Fibroblast of lung (primary cell): ENCODE measurements at regions not wholly inside any gene's neighbourhood (a gene's known extent, or its start where the extent isn't known, plus 50 kb on each side); places are given as distances from the start of the nearest gene placed in this dataset.
"Not testable (repeated sequence)": the region's sequence is repeated elsewhere in the genome, so short reads cannot be mapped to it uniquely, and the experiment has no call there.

Source experiments
- DNase-seq, 2 donors: peaks; one replicate each; pipeline versions ENCODE4 v3.0.0 to v3.0.0-alpha.2; 2010; ENCODE audit warnings: low read depth in 2 of 2
- H2AFZ ChIP-seq: 2 replicates; pipeline ENCODE4 v1.5.1; 2012; ENCODE audit warnings: low read length, control low read depth, inconsistent platforms
- H3K27ac ChIP-seq: 2 replicates; pipeline ENCODE4 v1.5.1; 2011; ENCODE audit warnings: low read length, control low read depth; ENCODE audit not compliant: insufficient read depth
- H3K27me3 ChIP-seq: 2 replicates; pipeline ENCODE4 v1.5.1; 2011; ENCODE audit warnings: mild to moderate bottlenecking, low read length; ENCODE audit not compliant: control insufficient read depth, insufficient read depth
- H3K36me3 ChIP-seq: 2 replicates; pipeline ENCODE4 v1.5.1; 2011; ENCODE audit warnings: low read length; ENCODE audit not compliant: control insufficient read depth, insufficient read depth
- H3K4me1 ChIP-seq: 2 replicates; pipeline ENCODE4 v1.5.1; 2011; ENCODE audit warnings: low read length; ENCODE audit not compliant: control insufficient read depth, insufficient read depth; ENCODE audit errors: extremely low read depth
- H3K4me2 ChIP-seq: 2 replicates; pipeline ENCODE4 v1.5.1; 2011; ENCODE audit warnings: low read length, control low read depth; ENCODE audit not compliant: insufficient read depth; ENCODE audit errors: extremely low read depth
- H3K4me3 ChIP-seq, 4 experiments: fragments of 200-600 bp in 1 of 4; sonication (generic) in 1 of 4; replicated peaks in 1 of 4; 2 replicates each; pipeline ENCODE4 v1.5.1; 2011 to 2016; ENCODE audit warnings: low read length in 4 of 4, low read depth in 3 of 4, mild to moderate bottlenecking in 3 of 4, control low read depth in 2 of 4, inconsistent platforms in 1 of 4, mixed read lengths in 1 of 4; ENCODE audit not compliant: insufficient read depth in 1 of 4; ENCODE audit errors: control extremely low read depth in 1 of 4
- H3K79me2 ChIP-seq: 2 replicates; pipeline ENCODE4 v1.5.1; 2012; ENCODE audit warnings: mild to moderate bottlenecking, low read length, inconsistent platforms; ENCODE audit not compliant: control insufficient read depth, insufficient read depth
- H3K9ac ChIP-seq: 2 replicates; pipeline ENCODE4 v1.5.1; 2011; ENCODE audit warnings: mild to moderate bottlenecking, low read length, control low read depth; ENCODE audit not compliant: insufficient read depth
- H3K9me3 ChIP-seq: 2 replicates; pipeline ENCODE4 v1.5.1; 2012; ENCODE audit warnings: low read depth, low read length; ENCODE audit not compliant: control insufficient read depth, insufficient read depth
- H4K20me1 ChIP-seq: 2 replicates; pipeline ENCODE4 v1.5.1; 2011; ENCODE audit warnings: low read length; ENCODE audit not compliant: control insufficient read depth, insufficient read depth; ENCODE audit errors: extremely low read depth
- EZH2 ChIP-seq: IDR thresholded peaks from 2 replicates; pipeline ENCODE4 v1.5.1; 2012; ENCODE audit warnings: low read length, control low read depth, mild to moderate bottlenecking; ENCODE audit errors: missing control alignments
- TF ChIP-seq, protein P1 (sequence below), 2 donors: IDR thresholded peaks in 1 of 2; conservative IDR thresholded peaks in 1 of 2; 1 replicate in 1 of 2; 2 replicates in 1 of 2; pipeline ENCODE4 v1.5.1; 2011 to 2012; ENCODE audit warnings: low read length in 2 of 2, control low read depth in 1 of 2, inconsistent platforms in 1 of 2, low read depth in 1 of 2, mild to moderate bottlenecking in 1 of 2

DNA sequence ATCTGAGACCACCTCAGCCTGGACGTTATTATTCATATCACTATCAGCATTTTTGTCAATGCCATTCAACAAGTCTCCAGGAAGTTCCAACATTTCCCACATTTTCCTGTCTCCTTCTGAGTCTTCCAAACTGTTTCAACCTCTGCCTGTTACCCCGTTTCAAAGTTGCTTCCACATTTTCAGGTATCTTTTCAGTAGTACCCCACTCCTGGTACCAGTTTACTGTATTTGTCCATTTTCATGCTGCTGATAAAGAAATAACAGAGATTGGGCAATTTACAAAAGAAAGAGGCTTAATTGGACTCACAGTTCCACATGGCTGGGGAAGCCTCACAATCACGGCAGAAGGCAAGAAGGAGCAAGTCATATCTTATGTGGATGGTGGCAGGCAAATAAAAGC lies 565.5 kb downstream of the FRK start:
- TF ChIP-seq EZH2: no peak
- TF ChIP-seq, protein P1, sequence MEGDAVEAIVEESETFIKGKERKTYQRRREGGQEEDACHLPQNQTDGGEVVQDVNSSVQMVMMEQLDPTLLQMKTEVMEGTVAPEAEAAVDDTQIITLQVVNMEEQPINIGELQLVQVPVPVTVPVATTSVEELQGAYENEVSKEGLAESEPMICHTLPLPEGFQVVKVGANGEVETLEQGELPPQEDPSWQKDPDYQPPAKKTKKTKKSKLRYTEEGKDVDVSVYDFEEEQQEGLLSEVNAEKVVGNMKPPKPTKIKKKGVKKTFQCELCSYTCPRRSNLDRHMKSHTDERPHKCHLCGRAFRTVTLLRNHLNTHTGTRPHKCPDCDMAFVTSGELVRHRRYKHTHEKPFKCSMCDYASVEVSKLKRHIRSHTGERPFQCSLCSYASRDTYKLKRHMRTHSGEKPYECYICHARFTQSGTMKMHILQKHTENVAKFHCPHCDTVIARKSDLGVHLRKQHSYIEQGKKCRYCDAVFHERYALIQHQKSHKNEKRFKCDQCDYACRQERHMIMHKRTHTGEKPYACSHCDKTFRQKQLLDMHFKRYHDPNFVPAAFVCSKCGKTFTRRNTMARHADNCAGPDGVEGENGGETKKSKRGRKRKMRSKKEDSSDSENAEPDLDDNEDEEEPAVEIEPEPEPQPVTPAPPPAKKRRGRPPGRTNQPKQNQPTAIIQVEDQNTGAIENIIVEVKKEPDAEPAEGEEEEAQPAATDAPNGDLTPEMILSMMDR (conservative IDR thresholded peaks at IDR 0.05 in 1 of 2, IDR thresholded peaks at IDR 0.05 in 1 of 2; ENCODE audit: low read depth in 1 of 2, low read length in 2 of 2): no peak
- no peak overlapping the region for H3K9ac ChIP-seq
- H3K27me3 ChIP-seq: no peaks in the 10 kb centered on the region
- H3K4me1 ChIP-seq: no peaks in the 10 kb centered on the region
- no peak for DNase-seq
- no peak overlapping the region for H2AFZ ChIP-seq
- no peak overlapping the region for H3K4me3 ChIP-seq
- H3K4me2 ChIP-seq: no peak overlapping the region
- no peaks in the 10 kb centered on the region for H3K79me2 ChIP-seq
- H3K36me3 ChIP-seq: no peaks in the 10 kb centered on the region
- H3K9me3 ChIP-seq: no peaks in the 10 kb centered on the region
- no peaks in the 10 kb centered on the region for H4K20me1 ChIP-seq
- no peak overlapping the region for H3K27ac ChIP-seq

DNA sequence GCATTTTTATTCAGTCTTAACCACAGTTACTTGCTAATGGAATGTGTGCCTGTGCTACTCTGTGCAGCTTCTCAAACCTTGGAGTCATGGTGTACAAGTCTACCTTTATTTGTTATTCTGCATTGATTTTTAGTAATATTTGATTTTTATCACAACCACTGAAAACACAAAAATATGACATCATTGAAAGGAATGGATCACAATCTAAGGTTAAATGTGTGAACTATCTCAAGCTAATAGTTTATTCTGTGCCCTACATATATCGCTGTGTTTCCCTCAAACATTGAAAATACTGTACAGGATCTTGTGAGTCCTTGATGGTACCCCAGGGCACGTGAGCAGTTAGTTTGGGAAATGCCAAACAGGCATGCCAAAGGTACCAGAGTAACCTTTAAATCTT lies 573.4 kb downstream of the FRK start:
- Histone ChIP-seq H3K9me3 (no peaks in the 10 kb centered on the region), H3K4me3 (no peak overlapping the region), H2AFZ (no peak overlapping the region), H4K20me1 (no peaks in the 10 kb centered on the region), H3K4me2 (no peak overlapping the region), H3K4me1 (no peaks in the 10 kb centered on the region), H3K9ac (no peak overlapping the region), H3K27ac (no peak overlapping the region), H3K79me2 (no peaks in the 10 kb centered on the region), H3K27me3 (no peaks in the 10 kb centered on the region), H3K36me3 (no peaks in the 10 kb centered on the region)
- no peak for DNase-seq
- TF ChIP-seq, protein P1 (conservative IDR thresholded peaks at IDR 0.05 in 1 of 2, IDR thresholded peaks at IDR 0.05 in 1 of 2; ENCODE audit: low read depth in 1 of 2, low read length in 2 of 2): no peak
- no peak for TF ChIP-seq EZH2

DNA sequence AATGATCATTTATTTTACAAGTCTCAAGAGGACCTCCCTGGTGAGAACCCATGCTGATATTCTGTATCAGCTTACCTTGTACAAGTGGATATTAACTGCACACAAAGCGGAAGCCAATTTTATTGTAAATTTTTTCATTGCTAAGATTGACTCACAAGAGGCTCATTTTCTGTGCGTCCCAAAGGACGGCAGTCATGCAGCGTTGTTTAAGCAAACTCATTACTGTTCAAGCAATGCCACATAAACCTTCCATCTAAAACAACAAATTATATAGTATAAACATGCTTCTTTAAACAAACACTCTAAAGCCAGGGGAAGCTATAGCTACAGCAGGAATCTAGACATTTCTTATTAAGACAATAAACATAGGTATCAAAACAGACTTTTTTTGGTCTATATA lies 575.3 kb downstream of the FRK start:
- Histone ChIP-seq H3K36me3 (no peaks in the 10 kb centered on the region), H3K27me3 (no peaks in the 10 kb centered on the region), H3K4me1 (no peaks in the 10 kb centered on the region), H3K9me3 (no peaks in the 10 kb centered on the region), H3K79me2 (no peaks in the 10 kb centered on the region), H3K27ac (no peak overlapping the region), H3K9ac (no peak overlapping the region), H3K4me2 (no peak overlapping the region), H4K20me1 (no peaks in the 10 kb centered on the region), H2AFZ (no peak overlapping the region), H3K4me3 (no peak overlapping the region)
- TF ChIP-seq EZH2: no peak
- TF ChIP-seq, protein P1 (conservative IDR thresholded peaks at IDR 0.05 in 1 of 2, IDR thresholded peaks at IDR 0.05 in 1 of 2; ENCODE audit: low read depth in 1 of 2, low read length in 2 of 2): no peak
- no peak for DNase-seq

DNA sequence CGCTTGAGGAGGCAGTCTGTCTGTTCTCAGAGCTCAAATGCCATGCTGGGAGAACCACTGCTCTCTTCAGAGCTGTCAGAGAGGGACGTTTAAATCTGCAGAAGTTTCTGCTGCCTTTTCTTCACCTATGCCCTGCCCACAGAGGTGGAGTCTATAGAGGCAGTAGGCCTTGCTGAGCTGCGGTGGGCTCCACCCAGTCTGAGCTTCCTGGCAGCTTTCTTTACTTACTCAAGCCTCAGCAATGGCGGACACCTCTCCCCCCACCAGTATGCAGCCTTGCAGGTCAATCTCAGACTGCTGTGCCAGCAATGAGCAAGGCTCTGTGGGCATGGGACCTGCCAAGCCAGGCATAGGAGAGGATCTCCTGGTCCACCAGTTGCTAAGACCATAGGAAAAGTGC lies 580.1 kb downstream of the FRK start:
- DNase-seq, H2AFZ ChIP-seq, H3K36me3 ChIP-seq, H3K9me3 ChIP-seq, H3K27ac ChIP-seq, H3K79me2 ChIP-seq, H3K4me2 ChIP-seq, H3K4me1 ChIP-seq, H3K4me3 ChIP-seq, H4K20me1 ChIP-seq, H3K27me3 ChIP-seq, H3K9ac ChIP-seq: not testable (repeated sequence)
